Mammary epithelial cell (primary cell): ENCODE measurements at regions not wholly inside any gene's neighbourhood (a gene's known extent, or its start where the extent isn't known, plus 50 kb on each side); places are given as distances from the start of the nearest gene placed in this dataset.

Source experiments
- CTCF ChIP-seq, 2 donors: IDR thresholded peaks in 1 of 2; conservative IDR thresholded peaks in 1 of 2; 2 replicates each; pipeline ENCODE4 v1.5.1; 2011 to 2012; ENCODE audit warnings: inconsistent platforms in 2 of 2, low read length in 2 of 2, mild to moderate bottlenecking in 2 of 2, control low read depth in 1 of 2, low read depth in 1 of 2; ENCODE audit not compliant: insufficient read depth in 1 of 2; ENCODE audit errors: extremely low read depth in 1 of 2
- EZH2 ChIP-seq: IDR thresholded peaks from 2 replicates; pipeline ENCODE4 v1.6.1; 2012; ENCODE audit warnings: low read length, inconsistent platforms, borderline replicate concordance

GRCh38 chr3:162971715-162972114, 1475.1 kb downstream of the OTOL1 start:
- no peak for TF ChIP-seq CTCF (conservative IDR thresholded peaks at IDR 0.05 in 1 of 2, IDR thresholded peaks at IDR 0.05 in 1 of 2; ENCODE audit: extremely low read depth in 1 of 2, insufficient read depth in 1 of 2, low read depth in 1 of 2, low read length in 2 of 2)
- no peak for TF ChIP-seq EZH2
